GM23338 (cell line): ENCODE measurements at regions not wholly inside any gene's neighbourhood (a gene's known extent, or its start where the extent isn't known, plus 50 kb on each side); places are given as distances from the start of the nearest gene placed in this dataset.

Experiments
- ATAC-seq: fragments of 200-7000 bp; cut with Tn5 transposase; 3 replicates; pipeline ENCODE4 v1.9.1; 2020
- DNase-seq: peaks from one replicate; pipeline ENCODE4 v3.0.0-alpha.2; 2015; ENCODE audit warnings: low spot score
- H2AFZ ChIP-seq: fragments of 200-600 bp; sonication (generic); 2 replicates; pipeline ENCODE4 v1.8.0; 2016; ENCODE audit warnings: antibody characterized with exemption, mild to moderate bottlenecking, moderate library complexity
- H3F3A ChIP-seq: fragments of 200-600 bp; sonication (generic); replicated peaks from 2 replicates; pipeline ENCODE4 v1.8.0; 2017; ENCODE audit warnings: antibody characterized with exemption, mixed run types, low read depth
- H3K27ac ChIP-seq: fragments of 200-600 bp; sonication (generic); 2 replicates; pipeline ENCODE4 v1.6.1; 2016; ENCODE audit warnings: low read depth
- H3K27me3 ChIP-seq: fragments of 200-600 bp; sonication (generic); 2 replicates; pipeline ENCODE4 v1.8.0; 2016; ENCODE audit warnings: mild to moderate bottlenecking, mixed run types, moderate library complexity; ENCODE audit not compliant: insufficient read depth
- H3K36me3 ChIP-seq: fragments of 200-600 bp; sonication (generic); 2 replicates; pipeline ENCODE4 v1.8.0; 2016; ENCODE audit warnings: mild to moderate bottlenecking; ENCODE audit not compliant: insufficient read depth
- H3K4me1 ChIP-seq: fragments of 200-600 bp; sonication (generic); 2 replicates; pipeline ENCODE4 v1.8.0; 2016; ENCODE audit warnings: mild to moderate bottlenecking, moderate library complexity; ENCODE audit not compliant: insufficient read depth
- H3K4me2 ChIP-seq: fragments of 200-600 bp; sonication (generic); 2 replicates; pipeline ENCODE4 v1.7.1; 2017; ENCODE audit warnings: mixed run types
- H3K4me3 ChIP-seq: fragments of 200-600 bp; sonication (generic); 2 replicates; pipeline ENCODE4 v1.6.1; 2016; ENCODE audit warnings: mixed run types
- H3K79me2 ChIP-seq: fragments of 200-600 bp; sonication (generic); replicated peaks from 2 replicates; pipeline ENCODE4 v1.8.0; 2017; ENCODE audit warnings: mild to moderate bottlenecking; ENCODE audit not compliant: insufficient read depth
- H3K9me2 ChIP-seq: fragments of 200-600 bp; sonication (generic); 2 replicates; pipeline ENCODE4 v1.8.0; 2017; ENCODE audit not compliant: insufficient read depth
- H4K20me1 ChIP-seq: fragments of 200-600 bp; sonication (generic); replicated peaks from 2 replicates; pipeline ENCODE4 v1.8.0; 2017; ENCODE audit warnings: mild to moderate bottlenecking; ENCODE audit not compliant: insufficient read depth
- H3K27ac Mint-ChIP-seq: 2 replicates; pipeline ENCODE4 v1.8.0; 2020; ENCODE audit warnings: inconsistent platforms, mild to moderate bottlenecking, moderate library complexity, mixed read lengths
- H3K27me3 Mint-ChIP-seq: 3 replicates; pipeline ENCODE4 v1.8.0; 2022; ENCODE audit warnings: low read depth, mild to moderate bottlenecking, moderate library complexity, mixed read lengths, inconsistent platforms; ENCODE audit not compliant: insufficient read depth, poor library complexity
- H3K36me3 Mint-ChIP-seq: 3 replicates; pipeline ENCODE4 v1.8.0; 2021; ENCODE audit warnings: low read depth, mild to moderate bottlenecking, inconsistent platforms, moderate library complexity, mixed read lengths
- H3K4me1 Mint-ChIP-seq: 3 replicates; pipeline ENCODE4 v1.8.0; 2020; ENCODE audit warnings: mild to moderate bottlenecking, inconsistent platforms, mixed read lengths
- H3K4me3 Mint-ChIP-seq: 3 replicates; pipeline ENCODE4 v1.8.0; 2021; ENCODE audit warnings: moderate library complexity, mild to moderate bottlenecking, inconsistent platforms, mixed read lengths
- H3K9me3 Mint-ChIP-seq: 3 replicates; pipeline ENCODE4 v1.8.0; 2020; ENCODE audit warnings: moderate library complexity, mild to moderate bottlenecking, inconsistent platforms, mixed read lengths
- CREB1 ChIP-seq: fragments of 250-450 bp; sonication (Bioruptor Pico); IDR thresholded peaks from 2 replicates; pipeline ENCODE4 v1.5.0; 2020; ENCODE audit warnings: low read depth, mild to moderate bottlenecking, moderate library complexity
- CTCF ChIP-seq, 2 experiments: fragments of 200-600 bp in 1 of 2; sonication (generic) in 1 of 2; conservative IDR thresholded peaks; 2 replicates each; pipeline versions ENCODE4 v1.5.1 to v1.6.1; 2016 to 2017; ENCODE audit warnings: antibody characterized with exemption in 2 of 2, low read depth in 2 of 2, mild to moderate bottlenecking in 2 of 2, moderate library complexity in 1 of 2
- ETS1 ChIP-seq: IDR thresholded peaks from 2 replicates; pipeline ENCODE4 v1.6.1; 2016; ENCODE audit warnings: antibody characterized with exemption
- EZH2 ChIP-seq: fragments of 200-600 bp; sonication (generic); IDR thresholded peaks from one replicate; pipeline ENCODE4 v1.8.0; 2017; ENCODE audit warnings: antibody characterized with exemption, mild to moderate bottlenecking, low read depth; ENCODE audit not compliant: unreplicated experiment
- EZH2phosphoT487 ChIP-seq: fragments of 200-600 bp; sonication (generic); IDR thresholded peaks from one replicate; pipeline ENCODE4 v1.8.1; 2018; ENCODE audit warnings: antibody characterized with exemption; ENCODE audit not compliant: unreplicated experiment
- REST ChIP-seq: IDR thresholded peaks from one replicate; pipeline ENCODE4 v1.6.1; 2018; ENCODE audit warnings: antibody characterized with exemption; ENCODE audit not compliant: unreplicated experiment
- STAT1 ChIP-seq: IDR thresholded peaks from one replicate; pipeline ENCODE4 v1.6.1; 2016; ENCODE audit warnings: antibody characterized with exemption; ENCODE audit not compliant: unreplicated experiment
- ZNF114 ChIP-seq: fragments of 250-450 bp; sonication (Bioruptor Pico); IDR thresholded peaks from 2 replicates; pipeline ENCODE4 v1.5.0; 2020; ENCODE audit warnings: mild to moderate bottlenecking, moderate library complexity
- ZNF331 ChIP-seq: fragments of 250-450 bp; sonication (Bioruptor Pico); IDR thresholded peaks from 2 replicates; pipeline ENCODE4 v1.5.0; 2020; ENCODE audit warnings: low read depth, mild to moderate bottlenecking, moderate library complexity
- ZNF462 ChIP-seq: fragments of 250-450 bp; sonication (Bioruptor Pico); IDR thresholded peaks from 2 replicates; pipeline ENCODE4 v1.5.0; 2020; ENCODE audit warnings: mild to moderate bottlenecking, moderate library complexity

- TF ChIP-seq ZNF462 (no peak), ETS1 (no peak), ZNF331 (CRISPR knock-in tag) (no peak), STAT1 (no peak)
Measured at GRCh38 chr13:73451221-73452029, 392.6 kb downstream of the KLF5 start (continued).

GRCh38 chr13:73450583-73450982 is 391.8 kb downstream of the KLF5 start:
- Mint-ChIP-seq H3K4me3 (no peak overlapping the region), H3K27me3 (no peaks in the 10 kb centered on the region), H3K9me3 (peaks cover 7% of the 10 kb centered on the region), H3K36me3 (no peaks in the 10 kb centered on the region), H3K27ac (no peak overlapping the region), H3K4me1 (no peaks in the 10 kb centered on the region)
- no peaks in the 10 kb centered on the region for H4K20me1 ChIP-seq
- no peaks in the 10 kb centered on the region; the same call in 1 of the 2 replicates for H3K36me3 ChIP-seq
- DNase-seq (no peak), ATAC-seq (no peak)
- 0 out of 2 replicates have a peak, but pooled peaks cover 7% of the 10 kb centered on the region for H3K9me2 ChIP-seq
- no peaks in the 10 kb centered on the region for H3K79me2 ChIP-seq
- no peak overlapping the region for H3K4me3 ChIP-seq
- no peak overlapping the region for H3K27ac ChIP-seq
- H3K4me1 ChIP-seq = no peaks in the 10 kb centered on the region
- no peak overlapping the region for H3K4me2 ChIP-seq
- no peak overlapping the region for H2AFZ ChIP-seq
- H3F3A ChIP-seq = no peaks in the 10 kb centered on the region
- H3K27me3 ChIP-seq = no peaks in the 10 kb centered on the region
- TF ChIP-seq EZH2 = no peak
- no peak for TF ChIP-seq REST
- no peak for TF ChIP-seq ZNF114 (CRISPR knock-in tag)
- TF ChIP-seq ETS1 = no peak
- TF ChIP-seq STAT1 = no peak
- TF ChIP-seq EZH2phosphoT487 = no peak
- no peak for TF ChIP-seq CTCF (conservative IDR thresholded peaks at IDR 0.05; ENCODE audit: low read depth in 2 of 2)
- TF ChIP-seq CREB1 (CRISPR knock-in tag) = no peak
